ENCODE measurements at regions not wholly inside any gene's neighbourhood (a gene's known extent, or its start where the extent isn't known, plus 50 kb on each side); places are given as distances from the start of the nearest gene placed in this dataset.

GRCh38 chr14:51518711-51519110 lies 133.0 kb upstream of the FRMD6 start:
- Histone ChIP-seq H3K36me3 (ENCODE audit: insufficient read depth, low read length) (no peaks in the 10 kb centered on the region), H3K9me2 (ENCODE audit: insufficient read depth, low read length) (no peaks in the 10 kb centered on the region), H3K9ac (ENCODE audit: low read length) (no peak overlapping the region), H3K27me3 (ENCODE audit: insufficient read depth, low read depth, low read length) (no peaks in the 10 kb centered on the region), H3K9me3 (ENCODE audit: low read length) (no peaks in the 10 kb centered on the region), H3K4me2 (ENCODE audit: low read length) (no peak overlapping the region), H3K79me2 (replicated peaks; ENCODE audit: insufficient read depth, low read length) (no peaks in the 10 kb centered on the region), H3K27ac (ENCODE audit: low read length) (no peak overlapping the region), H3F3A (ENCODE audit: insufficient read depth, low read length, poor library complexity, severe bottlenecking) (no peaks in the 10 kb centered on the region), H2AFZ (ENCODE audit: low read depth, low read length) (no peak overlapping the region), H4K20me1 (ENCODE audit: insufficient read depth) (no peaks in the 10 kb centered on the region), H3K4me3 (ENCODE audit: low read length) (no peak overlapping the region)
- TF ChIP-seq TAF1 (IDR thresholded peaks at IDR 0.05; ENCODE audit: low read depth) (no peak), EZH2 (IDR thresholded peaks at IDR 0.05; ENCODE audit: borderline replicate concordance, insufficient read depth, low read length, poor library complexity, severe bottlenecking) (no peak), MXI1 (conservative IDR thresholded peaks at IDR 0.05; ENCODE audit: poor library complexity, severe bottlenecking) (no peak), RAD21 (conservative IDR thresholded peaks at IDR 0.05) (no peak), POLR2AphosphoS5 (IDR thresholded peaks at IDR 0.05) (no peak), CTCF (IDR thresholded peaks at IDR 0.05; ENCODE audit: poor library complexity, severe bottlenecking) (no peak), SMC3 (conservative IDR thresholded peaks at IDR 0.05; ENCODE audit: poor library complexity) (no peak), EP300 (conservative IDR thresholded peaks at IDR 0.05; ENCODE audit: poor library complexity, severe bottlenecking) (no peak)
- TF ChIP-seq, protein P1, sequence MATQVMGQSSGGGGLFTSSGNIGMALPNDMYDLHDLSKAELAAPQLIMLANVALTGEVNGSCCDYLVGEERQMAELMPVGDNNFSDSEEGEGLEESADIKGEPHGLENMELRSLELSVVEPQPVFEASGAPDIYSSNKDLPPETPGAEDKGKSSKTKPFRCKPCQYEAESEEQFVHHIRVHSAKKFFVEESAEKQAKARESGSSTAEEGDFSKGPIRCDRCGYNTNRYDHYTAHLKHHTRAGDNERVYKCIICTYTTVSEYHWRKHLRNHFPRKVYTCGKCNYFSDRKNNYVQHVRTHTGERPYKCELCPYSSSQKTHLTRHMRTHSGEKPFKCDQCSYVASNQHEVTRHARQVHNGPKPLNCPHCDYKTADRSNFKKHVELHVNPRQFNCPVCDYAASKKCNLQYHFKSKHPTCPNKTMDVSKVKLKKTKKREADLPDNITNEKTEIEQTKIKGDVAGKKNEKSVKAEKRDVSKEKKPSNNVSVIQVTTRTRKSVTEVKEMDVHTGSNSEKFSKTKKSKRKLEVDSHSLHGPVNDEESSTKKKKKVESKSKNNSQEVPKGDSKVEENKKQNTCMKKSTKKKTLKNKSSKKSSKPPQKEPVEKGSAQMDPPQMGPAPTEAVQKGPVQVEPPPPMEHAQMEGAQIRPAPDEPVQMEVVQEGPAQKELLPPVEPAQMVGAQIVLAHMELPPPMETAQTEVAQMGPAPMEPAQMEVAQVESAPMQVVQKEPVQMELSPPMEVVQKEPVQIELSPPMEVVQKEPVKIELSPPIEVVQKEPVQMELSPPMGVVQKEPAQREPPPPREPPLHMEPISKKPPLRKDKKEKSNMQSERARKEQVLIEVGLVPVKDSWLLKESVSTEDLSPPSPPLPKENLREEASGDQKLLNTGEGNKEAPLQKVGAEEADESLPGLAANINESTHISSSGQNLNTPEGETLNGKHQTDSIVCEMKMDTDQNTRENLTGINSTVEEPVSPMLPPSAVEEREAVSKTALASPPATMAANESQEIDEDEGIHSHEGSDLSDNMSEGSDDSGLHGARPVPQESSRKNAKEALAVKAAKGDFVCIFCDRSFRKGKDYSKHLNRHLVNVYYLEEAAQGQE (IDR thresholded peaks at IDR 0.05; ENCODE audit: borderline replicate concordance) = no peak

- Histone ChIP-seq H3K27ac (ENCODE audit: low read length) (no peak overlapping the region), H3K4me2 (ENCODE audit: low read length) (no peak overlapping the region), H3K9me3 (ENCODE audit: low read length) (no peaks in the 10 kb centered on the region), H3K79me2 (replicated peaks; ENCODE audit: insufficient read depth, low read length) (no peaks in the 10 kb centered on the region), H2AFZ (ENCODE audit: low read depth, low read length) (no peak overlapping the region), H3K9ac (ENCODE audit: low read length) (no peak overlapping the region), H4K20me1 (ENCODE audit: insufficient read depth) (no peaks in the 10 kb centered on the region), H3K9me2 (ENCODE audit: insufficient read depth, low read length) (no peaks in the 10 kb centered on the region), H3F3A (ENCODE audit: insufficient read depth, low read length, poor library complexity, severe bottlenecking) (no peaks in the 10 kb centered on the region), H3K27me3 (ENCODE audit: insufficient read depth, low read depth, low read length) (no peaks in the 10 kb centered on the region), H3K4me3 (ENCODE audit: low read length) (no peak overlapping the region), H3K36me3 (ENCODE audit: insufficient read depth, low read length) (no peaks in the 10 kb centered on the region)
- TF ChIP-seq SMC3 (conservative IDR thresholded peaks at IDR 0.05; ENCODE audit: poor library complexity) (no peak), POLR2AphosphoS5 (IDR thresholded peaks at IDR 0.05) (no peak), EP300 (conservative IDR thresholded peaks at IDR 0.05; ENCODE audit: poor library complexity, severe bottlenecking) (no peak), TAF1 (IDR thresholded peaks at IDR 0.05; ENCODE audit: low read depth) (no peak), EZH2 (IDR thresholded peaks at IDR 0.05; ENCODE audit: borderline replicate concordance, insufficient read depth, low read length, poor library complexity, severe bottlenecking) (no peak), CTCF (IDR thresholded peaks at IDR 0.05; ENCODE audit: poor library complexity, severe bottlenecking) (no peak), RAD21 (conservative IDR thresholded peaks at IDR 0.05) (no peak), MXI1 (conservative IDR thresholded peaks at IDR 0.05; ENCODE audit: poor library complexity, severe bottlenecking) (no peak)
- TF ChIP-seq, protein P1 (IDR thresholded peaks at IDR 0.05; ENCODE audit: borderline replicate concordance) = no peak
These were observed 131.6 kb upstream of the FRMD6 start for GRCh38 chr14:51520087-51520486.
